NCI-H510A (cell line): ENCODE measurements at regions not wholly inside any gene's neighbourhood (a gene's known extent, or its start where the extent isn't known, plus 50 kb on each side); places are given as distances from the start of the nearest gene placed in this dataset.

ENCODE experiments used
- DNase-seq: peaks from one replicate; lab custom pipeline; 2025; lab: John Stamatoyannopoulos, UW

DNA sequence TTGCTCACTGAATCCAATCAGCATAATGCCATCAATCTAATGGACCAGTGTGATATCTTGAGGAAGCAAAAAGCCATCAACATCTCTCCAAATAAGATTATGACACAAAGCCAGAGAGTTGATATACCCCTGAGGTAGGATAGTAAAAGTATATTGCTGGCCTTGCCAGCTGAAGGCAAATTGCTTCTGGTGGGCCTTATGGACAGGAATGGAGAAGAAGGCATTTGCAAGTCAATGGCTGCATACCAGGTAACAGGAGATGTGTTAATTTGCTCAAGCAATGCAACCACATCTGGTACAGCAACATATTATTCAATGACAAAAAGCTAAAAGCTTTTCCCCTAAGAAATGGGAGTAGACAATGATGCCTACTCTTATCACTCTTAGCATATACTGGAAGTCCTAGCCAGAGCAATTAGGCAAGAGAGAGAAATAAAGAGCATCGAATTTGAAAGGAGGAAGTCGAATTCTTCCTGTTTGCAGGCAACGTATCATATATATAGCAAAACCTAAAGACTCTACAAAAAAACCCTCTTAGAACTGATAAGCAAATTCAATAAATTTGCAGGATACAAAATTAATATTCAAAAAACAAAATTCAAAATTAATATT lies 216.1 kb upstream of the RASA1 start:
- DNase-seq = no peak

DNA sequence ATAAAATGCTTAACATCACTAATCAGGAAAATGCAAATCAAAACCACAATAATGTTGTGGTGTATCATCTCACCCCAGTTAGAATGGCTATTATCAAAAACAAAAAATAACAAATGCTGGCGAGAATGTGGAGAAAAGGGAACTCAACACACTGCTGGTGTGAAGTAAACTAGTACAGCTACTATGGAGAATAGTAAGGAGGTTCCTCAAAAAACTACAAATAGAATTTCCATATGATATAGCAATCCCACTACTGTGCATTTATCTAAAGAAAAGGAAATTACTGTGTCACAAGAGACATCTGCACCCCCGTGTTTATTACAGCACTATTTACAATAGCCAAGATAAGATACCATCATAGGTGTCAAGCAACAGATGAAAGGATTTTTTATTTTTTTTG lies 214.5 kb upstream of the RASA1 start:
- no peak for DNase-seq

GRCh38 chr5:87054821-87055220 lies 212.9 kb upstream of the RASA1 start:
- no peak for DNase-seq

DNA sequence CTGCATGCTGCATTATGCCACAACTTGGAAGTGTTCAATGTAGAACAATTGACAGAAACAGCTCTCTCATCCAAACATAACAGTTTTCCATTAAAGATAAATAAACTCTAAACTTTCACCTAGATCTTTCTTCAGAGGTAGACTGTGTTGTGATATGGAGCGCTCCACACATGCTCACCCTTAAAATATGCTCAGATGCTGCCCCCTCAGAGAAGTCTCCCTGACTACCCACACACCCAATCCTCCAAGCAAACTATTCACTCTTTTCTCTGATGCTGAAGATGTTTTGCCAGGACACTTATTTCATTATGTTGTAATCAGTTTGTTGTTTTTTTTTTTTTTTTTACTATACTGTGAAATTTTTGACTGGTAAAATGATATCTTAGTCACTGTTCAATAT lies 206.6 kb upstream of the RASA1 start:
- no peak for DNase-seq

DNA sequence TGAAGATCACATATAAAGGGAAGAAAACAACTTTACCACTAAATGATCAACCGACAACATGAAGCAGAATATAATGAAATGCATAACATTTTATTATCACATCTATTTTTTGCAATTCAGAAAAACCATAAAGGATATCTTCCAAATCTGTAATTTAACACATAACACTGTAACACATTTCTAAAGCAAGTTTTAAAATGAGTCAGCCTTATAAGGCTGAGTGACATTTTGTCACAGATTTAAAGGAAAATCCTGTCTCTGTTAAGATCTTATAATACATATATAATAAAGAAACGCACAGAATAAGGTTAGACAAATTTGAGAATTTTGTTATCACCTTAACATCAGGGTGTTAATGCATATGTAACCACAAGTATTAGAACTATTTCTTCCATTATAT lies 198.4 kb upstream of the RASA1 start:
- DNase-seq = no peak

DNA sequence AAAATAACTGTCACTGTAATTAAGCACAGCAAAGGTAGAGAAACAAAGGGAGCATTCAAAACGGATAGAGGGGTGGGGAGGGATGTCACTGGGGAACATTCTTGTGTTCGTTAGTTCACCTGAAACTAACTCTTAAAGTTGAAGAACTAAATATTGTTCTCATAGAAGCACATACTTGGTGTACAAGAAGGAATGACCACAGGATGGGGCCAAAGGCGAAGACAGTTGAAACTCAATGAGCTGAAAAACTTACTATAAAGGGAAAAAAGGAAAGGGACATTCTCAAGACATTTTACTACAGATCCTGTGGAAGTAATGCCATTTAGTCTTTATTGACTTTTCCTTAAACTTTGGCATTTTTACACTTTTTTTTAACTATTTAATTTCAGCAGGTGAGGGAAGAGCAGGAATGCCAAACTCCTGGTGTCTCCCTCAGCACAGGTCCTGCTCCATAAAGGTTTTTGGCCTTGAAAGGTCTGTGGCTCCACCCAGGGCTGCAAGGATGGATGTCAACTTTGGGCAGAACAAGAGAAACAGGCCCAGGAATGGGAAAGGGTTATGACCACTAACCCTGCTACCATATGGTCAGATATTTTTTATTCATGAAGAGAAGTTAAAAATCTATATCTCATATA lies 197.6 kb upstream of the RASA1 start:
- no peak for DNase-seq

DNA sequence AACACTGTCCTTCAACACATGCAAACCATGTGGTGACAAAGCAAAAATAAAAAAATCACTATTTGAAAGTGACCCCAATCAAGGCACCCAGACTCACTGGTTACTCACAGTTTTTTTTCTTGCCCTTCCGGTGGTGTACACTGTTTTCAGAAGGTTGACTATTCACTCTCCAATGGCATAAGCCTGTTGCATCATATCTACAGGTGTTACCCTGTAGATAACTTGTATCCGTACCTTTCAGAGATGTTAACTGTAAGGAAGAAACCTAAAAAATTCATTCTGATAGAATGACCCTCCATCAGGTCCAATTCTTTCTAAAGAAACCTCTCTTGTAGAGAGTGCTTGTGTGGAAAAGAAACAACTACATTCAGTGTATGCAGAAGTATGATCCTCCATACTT lies 193.6 kb upstream of the RASA1 start:
- DNase-seq = no peak

DNA sequence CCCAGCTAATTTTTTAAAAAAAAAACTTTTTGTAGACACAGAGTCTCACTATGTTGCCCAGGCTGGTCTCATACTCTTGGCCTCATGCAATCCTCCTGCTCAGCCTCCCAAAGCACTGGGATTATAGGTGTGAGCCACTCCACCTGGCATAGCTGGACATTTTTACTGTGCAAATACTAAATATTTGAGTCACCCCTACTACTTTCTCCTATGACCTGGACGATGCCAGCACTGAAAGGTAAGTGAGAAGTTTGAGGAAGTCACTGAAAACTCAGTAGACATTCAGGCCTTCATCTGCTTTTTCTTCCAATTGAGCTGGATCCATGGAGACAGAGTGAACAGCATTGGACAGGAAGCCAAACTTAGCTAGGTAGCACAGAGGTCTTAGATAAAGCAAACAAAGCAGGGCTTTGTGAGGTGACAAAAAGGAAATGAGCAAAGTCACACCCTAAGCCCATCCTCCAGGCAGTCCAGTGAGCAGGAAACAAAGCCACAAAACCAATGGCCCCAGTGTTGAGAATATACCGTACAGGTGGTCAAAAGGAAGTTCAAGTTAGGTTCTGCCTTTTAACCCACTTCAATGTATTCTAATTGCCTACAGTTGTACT lies 192.6 kb upstream of the RASA1 start:
- no peak for DNase-seq

- no peak for DNase-seq
Measured at GRCh38 chr5:87076411-87076810, 191.3 kb upstream of the RASA1 start.

DNA sequence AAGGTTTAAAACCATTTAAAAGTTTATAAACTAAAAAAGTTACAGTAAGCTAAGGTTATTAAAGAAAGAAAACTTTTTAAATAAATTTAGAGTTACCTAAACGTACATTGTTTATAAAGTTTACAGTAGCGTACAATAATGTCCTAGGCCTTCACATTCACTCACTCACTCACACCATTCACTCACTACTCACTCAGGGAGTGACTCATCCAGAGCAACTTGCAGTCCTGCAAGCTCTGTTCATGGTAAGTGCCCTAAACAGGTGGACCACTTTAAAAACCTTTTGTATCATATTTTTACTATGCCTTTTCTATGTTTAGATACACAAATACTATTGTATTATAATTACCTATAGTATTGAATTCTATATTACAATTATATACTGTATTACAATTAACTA lies 190.8 kb upstream of the RASA1 start:
- DNase-seq = no peak

GRCh38 chr5:87079219-87079618 lies 188.5 kb upstream of the RASA1 start:
- no peak for DNase-seq

- no peak for DNase-seq
Measured at GRCh38 chr5:87081016-87081415, 186.7 kb upstream of the RASA1 start.

DNA sequence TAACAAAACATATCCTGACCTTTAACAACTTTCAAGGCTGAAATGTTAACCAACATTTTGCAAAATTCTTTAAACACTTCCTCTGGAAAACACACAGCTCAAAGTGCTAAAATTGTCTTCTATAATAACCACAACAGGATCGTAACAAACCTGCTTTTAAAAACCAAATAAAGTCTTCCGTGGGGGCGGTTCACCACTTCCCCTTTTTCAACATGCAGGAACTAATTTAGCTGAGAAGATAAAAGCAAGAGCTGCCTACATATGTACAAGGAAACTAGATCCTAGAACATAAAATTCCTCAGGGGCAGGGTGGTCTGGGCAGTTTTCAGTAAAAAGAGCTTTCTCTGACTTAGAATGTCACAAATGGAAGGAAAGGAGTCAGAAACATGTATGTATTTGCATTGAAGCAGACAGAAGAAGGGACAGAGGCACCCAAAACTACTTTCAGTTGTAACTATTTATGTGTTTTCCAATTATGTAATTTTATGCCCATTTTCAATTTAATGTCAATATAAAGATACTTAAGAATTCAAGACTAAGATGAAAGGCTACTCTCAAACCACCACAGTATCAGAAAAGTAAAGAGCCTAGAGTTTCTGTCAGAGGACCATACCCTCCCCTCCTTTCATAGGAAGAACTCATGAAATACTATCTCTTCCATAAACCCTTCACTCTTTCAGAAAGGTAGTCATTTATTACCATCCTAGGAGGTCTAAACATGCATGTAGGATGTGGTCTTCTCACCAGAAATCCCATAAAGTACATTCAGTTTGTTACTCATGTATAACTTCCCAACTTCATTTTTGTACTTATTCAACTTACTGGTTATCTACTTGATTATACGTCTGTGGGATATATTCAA lies 185.9 kb upstream of the RASA1 start:
- DNase-seq = no peak

DNA sequence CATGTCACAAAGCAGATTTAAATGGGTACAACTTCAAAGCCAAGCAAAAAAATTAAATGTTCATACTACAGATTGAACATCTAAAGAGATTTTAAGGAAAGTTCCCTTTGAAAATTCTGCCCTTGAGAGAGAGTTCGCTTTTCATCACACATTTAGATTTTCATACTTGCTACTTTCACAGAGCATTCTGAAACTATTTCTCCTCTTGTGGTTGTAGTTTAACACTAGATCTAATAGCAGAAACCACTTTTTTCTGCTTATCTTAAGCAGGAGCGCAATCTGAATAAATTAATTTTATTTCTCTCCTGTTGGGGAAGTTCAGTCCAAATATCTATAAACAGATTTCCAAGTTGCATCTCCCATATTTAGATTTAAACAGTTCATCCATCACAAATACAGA lies 173.3 kb upstream of the RASA1 start:
- DNase-seq = no peak

- DNase-seq = no peak
Measured at GRCh38 chr5:87094833-87095232, 172.8 kb upstream of the RASA1 start.

DNA sequence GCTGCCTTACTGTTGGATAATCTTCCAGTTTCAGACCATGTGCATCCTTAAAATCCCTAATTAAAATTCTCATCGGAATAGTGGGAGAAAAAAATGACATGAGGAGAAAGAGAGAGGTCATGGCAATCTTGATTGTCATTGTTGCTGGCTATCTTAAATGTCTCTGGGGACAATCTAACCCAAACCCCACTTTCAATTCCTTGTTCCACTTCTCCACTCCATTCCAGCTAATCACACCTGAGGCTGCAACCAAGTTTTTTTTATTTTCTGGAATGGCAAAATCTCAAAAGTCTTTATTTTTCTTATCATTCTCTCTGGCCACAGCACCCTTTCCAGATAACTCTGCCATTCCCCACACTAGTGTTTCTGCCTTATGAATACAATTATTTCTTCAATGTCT lies 171.9 kb upstream of the RASA1 start:
- DNase-seq = no peak

GRCh38 chr5:87097664-87098063 lies 170.0 kb upstream of the RASA1 start:
- no peak for DNase-seq

GRCh38 chr5:87099291-87099839 lies 168.3 kb upstream of the RASA1 start:
- no peak for DNase-seq

DNA sequence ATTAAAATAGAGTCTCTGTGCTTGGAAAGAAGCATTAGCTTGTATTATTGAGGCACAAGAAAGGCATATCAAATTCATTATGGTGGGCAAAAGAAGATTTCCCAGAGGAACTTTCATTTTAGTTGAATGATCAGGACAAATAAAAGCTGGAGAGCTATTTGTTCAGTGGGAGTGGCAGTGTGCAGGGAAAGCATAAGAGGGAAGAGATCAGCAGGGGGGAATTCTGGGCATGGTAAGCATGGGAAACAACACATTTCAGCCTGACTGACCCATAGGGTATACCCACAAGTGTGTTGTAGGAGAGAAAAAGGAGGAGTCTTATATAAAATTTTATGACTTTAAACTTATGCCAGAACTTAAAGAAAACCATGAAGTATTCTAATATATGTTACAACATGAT lies 167.7 kb upstream of the RASA1 start:
- DNase-seq = no peak

GRCh38 chr5:87101321-87101720 lies 166.4 kb upstream of the RASA1 start:
- no peak for DNase-seq

DNA sequence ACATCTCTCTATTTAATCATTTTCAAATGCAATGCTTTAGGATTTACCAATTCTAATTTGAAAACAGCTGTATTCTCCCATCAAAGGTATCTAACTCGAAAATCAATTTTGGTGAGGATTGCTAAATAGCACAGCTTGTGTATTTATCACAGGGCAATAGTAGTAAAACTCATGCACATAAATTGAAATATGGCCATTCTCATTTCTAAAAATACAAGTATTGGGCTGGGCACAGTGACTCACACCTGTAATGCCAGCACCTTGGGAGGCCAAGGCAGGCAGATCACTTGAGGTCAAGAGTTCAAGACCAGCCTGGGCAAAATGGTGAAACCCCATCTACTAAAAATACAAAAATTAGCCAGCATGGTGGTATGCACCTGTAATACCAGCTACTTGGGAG lies 164.8 kb upstream of the RASA1 start:
- DNase-seq = no peak

- DNase-seq = no peak
Measured at GRCh38 chr5:87103616-87104287, 163.9 kb upstream of the RASA1 start.
